ENCODE measurements at regions not wholly inside any gene's neighbourhood (a gene's known extent, or its start where the extent isn't known, plus 50 kb on each side); places are given as distances from the start of the nearest gene placed in this dataset.
"Not testable (repeated sequence)": the region's sequence is repeated elsewhere in the genome, so short reads cannot be mapped to it uniquely, and the experiment has no call there.

- no peak for DNase-seq
These were observed 272.6 kb downstream of the MATN1 start for GRCh38 chr1:30450818-30451233.

GRCh38 chr1:30450148-30450817 is 273.1 kb downstream of the MATN1 start:
- no peak for DNase-seq

DNA sequence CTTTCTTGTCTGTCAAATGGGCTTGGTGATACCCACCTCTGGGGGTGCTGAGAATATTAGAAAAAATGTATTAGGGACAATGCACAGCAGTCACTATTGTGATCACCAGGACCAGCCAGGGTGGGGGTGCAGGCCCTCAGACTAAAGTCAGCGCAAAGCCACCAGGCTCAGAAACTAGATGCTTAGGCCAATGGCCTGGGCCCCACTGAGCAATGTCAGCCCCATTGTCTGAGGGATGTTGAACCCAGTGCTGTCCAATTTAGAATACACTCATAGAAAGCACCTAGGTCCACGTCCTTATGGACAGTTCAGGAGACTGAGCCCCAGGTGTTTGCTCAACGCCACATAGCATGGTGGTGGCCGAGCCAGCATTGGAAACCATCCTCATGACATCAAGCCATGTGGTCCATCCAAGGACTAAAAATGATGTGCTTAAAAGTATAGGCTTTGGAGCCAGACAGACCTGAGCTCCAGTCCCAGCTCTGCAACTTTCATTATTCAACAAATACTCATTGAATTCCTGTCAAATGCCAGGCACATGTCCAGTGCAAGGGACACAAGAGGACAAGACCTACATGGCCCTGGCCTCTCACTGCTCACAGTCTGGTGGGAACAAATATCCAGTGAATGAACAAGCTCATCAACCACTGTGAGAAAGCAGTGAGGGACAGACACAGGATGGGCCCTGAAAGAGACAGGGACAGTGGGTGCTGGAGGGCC is 273.8 kb downstream of the MATN1 start:
- DNase-seq = no peak

DNA sequence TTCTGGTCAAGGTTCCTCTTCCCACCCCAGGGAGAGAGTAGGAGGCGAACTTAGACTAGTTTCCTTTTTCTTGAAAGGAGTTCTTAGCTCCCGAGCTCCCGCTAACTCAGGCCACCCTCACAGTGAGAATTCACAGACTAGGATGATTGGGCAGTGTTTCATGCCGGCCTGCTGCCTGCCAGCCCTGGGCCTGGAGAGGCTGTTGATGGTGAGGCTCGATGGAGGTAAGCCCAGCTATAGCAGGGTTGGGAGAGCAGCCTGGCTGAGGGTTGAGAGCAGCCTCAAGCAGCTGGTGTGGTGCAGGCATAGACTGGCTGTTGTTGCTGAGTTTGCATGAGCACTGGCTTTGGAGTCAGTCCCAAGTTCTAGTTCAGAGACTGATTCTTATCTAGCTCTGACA is 274.4 kb downstream of the MATN1 start:
- DNase-seq = no peak

GRCh38 chr1:30447701-30448100 is 275.7 kb downstream of the MATN1 start:
- no peak for DNase-seq

DNA sequence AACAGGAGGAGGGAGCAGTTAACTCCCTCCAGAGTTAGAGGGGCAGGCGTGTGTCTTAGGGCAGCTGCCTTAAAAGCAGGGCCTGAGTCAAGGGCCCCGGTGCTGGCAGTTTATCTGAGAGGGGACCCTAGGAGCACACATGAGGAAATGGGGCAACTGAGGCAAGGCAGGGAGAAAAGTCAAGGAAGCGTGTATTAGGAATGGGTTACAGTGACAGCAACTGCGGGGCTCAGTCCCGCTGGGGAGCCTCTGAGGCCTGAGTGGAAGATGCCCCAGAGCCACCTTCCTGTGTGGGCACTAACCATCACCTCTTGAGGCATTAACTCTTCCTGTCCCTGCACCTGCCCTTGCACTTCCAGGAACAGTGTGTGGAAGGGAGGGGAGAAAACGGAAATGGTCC is 276.3 kb downstream of the MATN1 start:
- no peak for DNase-seq

- no peak for DNase-seq
These were observed 276.9 kb downstream of the MATN1 start for GRCh38 chr1:30446508-30446907.

- DNase-seq = no peak
These were observed 277.3 kb downstream of the MATN1 start for GRCh38 chr1:30446095-30446494.

GRCh38 chr1:30445449-30445848 is 277.9 kb downstream of the MATN1 start:
- no peak for DNase-seq

DNA sequence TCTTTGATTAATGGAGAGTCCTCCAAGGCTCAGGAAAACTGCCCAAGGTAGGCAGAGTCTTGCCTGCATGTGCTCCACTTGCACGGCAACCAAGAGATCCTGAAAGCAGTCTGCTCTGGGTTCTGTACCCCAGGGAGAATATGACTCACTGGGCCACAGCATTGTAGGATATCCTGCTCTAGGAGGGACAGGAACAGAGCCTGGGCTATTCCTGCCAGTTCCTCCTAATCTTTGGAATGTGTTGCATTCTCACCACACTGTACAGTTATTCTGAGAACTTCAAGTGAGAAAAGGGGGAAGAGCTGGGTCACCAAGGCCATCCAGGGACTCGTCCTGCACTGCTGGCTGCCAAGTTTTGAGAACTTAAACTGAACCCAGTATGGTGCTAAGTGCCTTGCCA is 278.5 kb downstream of the MATN1 start:
- DNase-seq = no peak

- DNase-seq = no peak
These were observed 279.0 kb downstream of the MATN1 start for GRCh38 chr1:30444401-30444800.

- not testable (repeated sequence) for DNase-seq
These were observed 285.1 kb downstream of the MATN1 start for GRCh38 chr1:30438274-30438673.

DNA sequence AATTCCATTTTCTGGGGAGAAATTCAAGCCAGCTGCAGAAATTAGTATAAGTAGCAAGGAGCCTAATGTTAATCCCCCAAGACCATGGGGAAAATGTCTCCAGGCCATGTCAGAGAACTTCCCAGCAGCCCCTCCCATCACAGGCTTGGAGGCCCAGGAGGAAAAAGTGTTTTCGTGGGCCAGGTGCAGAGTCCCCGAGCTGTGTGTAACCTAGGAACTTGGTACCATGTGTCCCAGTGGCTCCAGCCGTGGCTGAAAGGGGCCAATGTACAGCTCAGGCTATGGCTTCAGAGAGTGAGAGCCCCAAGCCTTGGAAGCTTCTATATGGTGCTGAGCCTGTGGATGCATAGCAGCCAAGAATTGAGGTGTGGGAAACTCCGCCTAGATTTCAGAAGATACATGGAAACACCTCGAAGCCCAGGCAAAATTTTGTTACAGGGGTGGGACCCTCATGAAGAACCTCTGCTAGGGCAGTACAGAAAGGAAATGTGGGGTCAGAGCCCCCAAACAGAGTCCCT is 286.3 kb downstream of the MATN1 start:
- no peak for DNase-seq

DNA sequence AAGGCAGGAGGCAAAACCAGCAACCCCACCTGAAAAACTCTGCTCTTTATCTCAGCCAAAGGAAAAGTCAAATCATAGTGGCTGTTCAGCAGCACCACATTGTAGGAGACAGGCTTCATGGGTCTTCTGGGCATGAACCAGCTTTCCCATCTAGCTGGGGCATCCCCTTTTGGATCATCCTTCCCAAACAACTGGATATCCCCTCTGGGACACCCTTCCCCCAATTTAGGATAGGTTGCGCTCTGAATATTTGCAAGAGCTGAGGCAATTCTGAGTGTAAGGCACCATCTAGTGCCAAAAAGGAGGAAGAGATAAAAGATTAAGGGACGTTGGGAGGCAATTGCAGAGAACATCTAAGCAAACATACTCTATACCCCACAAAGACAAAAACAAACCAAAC is 295.8 kb downstream of the MATN1 start:
- DNase-seq = no peak

GRCh38 chr1:30425046-30425445 is 298.3 kb downstream of the MATN1 start:
- DNase-seq = no peak

DNA sequence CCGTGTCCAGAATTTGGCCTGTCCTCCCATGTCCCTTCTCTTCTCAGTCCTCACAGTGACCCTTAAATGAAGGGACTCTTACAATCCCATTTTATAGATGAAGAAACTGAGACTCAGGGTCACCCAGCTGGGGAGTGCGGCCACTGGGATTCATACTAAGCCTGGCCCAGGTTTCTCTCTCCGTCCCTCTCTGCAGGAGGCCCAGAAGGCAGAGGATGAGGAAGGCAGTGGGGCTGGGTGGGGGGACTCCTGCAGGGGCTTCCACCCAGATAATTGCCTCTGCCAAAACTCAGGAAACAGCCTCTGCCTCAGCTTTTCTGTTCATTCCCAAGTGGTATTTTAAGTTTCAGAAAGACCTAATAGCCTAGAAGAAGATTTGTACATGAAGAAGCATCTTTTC is 299.8 kb downstream of the MATN1 start:
- DNase-seq = no peak

GRCh38 chr1:30422251-30422650 is 301.1 kb downstream of the MATN1 start:
- no peak for DNase-seq

DNA sequence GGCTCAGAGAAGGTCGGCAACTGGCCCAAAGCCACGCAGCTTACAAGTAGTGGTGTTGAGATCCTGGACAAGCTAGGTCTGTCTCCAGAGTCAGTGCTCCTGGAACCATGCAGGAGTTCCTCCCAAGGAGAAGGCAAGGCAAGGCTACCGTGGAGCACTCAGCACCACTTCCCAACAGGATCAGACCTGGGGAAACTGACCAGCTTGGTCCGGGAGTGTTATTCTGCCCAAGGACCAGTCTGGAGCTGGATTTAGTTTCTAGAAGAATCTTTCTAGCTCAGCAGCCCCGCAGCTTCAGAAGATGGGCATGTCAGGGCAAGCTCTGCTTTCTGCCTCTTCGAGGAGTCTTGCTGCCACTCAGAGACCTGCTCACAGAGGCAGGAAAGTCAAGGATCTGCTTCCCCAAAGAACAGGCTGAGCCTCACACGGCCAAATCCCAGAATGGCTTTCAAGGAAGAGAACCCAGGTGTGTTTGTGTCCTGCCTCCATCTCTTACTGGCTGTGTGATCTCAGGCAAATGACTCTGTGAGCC is 302.8 kb downstream of the MATN1 start:
- DNase-seq = no peak

- no peak for DNase-seq
These were observed 303.6 kb downstream of the MATN1 start for GRCh38 chr1:30419831-30420230.

DNA sequence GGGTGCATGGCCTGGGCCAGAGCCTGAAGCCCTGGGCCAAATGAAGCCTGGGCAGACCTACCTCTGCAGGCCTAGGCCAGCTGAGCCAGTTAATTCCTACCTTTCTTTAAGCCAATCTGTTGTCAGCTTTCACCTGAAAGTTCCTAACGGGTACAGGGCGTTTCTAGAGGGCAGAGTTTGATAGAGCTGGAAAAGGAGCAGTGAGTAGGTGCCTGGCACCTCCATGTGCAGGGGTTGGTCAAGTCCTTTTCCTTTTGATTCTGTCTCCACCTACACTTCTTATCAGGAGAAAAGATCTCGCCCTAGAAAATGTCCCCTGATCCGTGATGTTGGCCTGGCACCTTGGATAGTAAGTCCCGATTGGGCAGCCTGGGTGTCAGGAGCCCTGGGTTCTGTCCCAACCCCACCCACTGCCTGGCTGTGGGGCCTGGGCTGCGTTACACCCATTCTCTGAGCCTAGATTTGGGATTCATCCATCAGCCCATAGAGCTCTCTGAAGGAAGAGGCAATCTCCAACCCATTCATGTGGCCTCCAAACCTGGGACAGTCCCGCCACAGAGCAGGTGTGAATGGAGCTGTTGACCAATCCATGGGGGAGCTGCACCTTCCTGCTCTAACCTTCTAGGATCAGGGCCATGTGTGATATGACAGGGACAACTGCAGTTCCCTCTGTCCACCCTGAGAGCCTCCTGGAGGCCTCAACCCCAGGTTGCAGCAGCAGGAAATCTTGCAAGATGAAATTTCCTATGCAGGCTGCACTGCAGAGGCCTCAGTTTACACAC is 304.3 kb downstream of the MATN1 start:
- no peak for DNase-seq

- DNase-seq = no peak
These were observed 305.1 kb downstream of the MATN1 start for GRCh38 chr1:30418061-30418938.

GRCh38 chr1:30417701-30418046 is 305.7 kb downstream of the MATN1 start:
- no peak for DNase-seq
